Esophagus mucosa (tissue), 1 donor: ENCODE measurements at regions not wholly inside any gene's neighbourhood (a gene's known extent, or its start where the extent isn't known, plus 50 kb on each side); places are given as distances from the start of the nearest gene placed in this dataset.

Experiments
- ATAC-seq: fragments of 200-7000 bp; cut with Tn5 transposase; one replicate; pipeline ENCODE4 v1.9.1; 2020
- donor health status: DM: yes; HTN: yes; CAD: no.

- ATAC-seq: no peak
Observed at GRCh38 chr2:71772510-71773172, 319.3 kb downstream of the DYSF start.

- no peak for ATAC-seq
Observed at GRCh38 chr2:71767663-71768062, 314.3 kb downstream of the DYSF start.

- no peak for ATAC-seq
Observed at GRCh38 chr2:71759060-71759459, 305.7 kb downstream of the DYSF start.

GRCh38 chr2:71757351-71757750 is 304.0 kb downstream of the DYSF start:
- peak; percentile 31 for ATAC-seq

GRCh38 chr2:71756280-71756906 is 303.0 kb downstream of the DYSF start:
- no peak for ATAC-seq

- no peak for ATAC-seq
Observed at GRCh38 chr2:71751590-71751989, 298.2 kb downstream of the DYSF start.

GRCh38 chr2:71749671-71750101 is 296.3 kb downstream of the DYSF start:
- ATAC-seq: peak; percentile 72

GRCh38 chr2:71748227-71748626 is 294.9 kb downstream of the DYSF start:
- no peak for ATAC-seq

GRCh38 chr2:71747559-71747958 is 294.2 kb downstream of the DYSF start:
- ATAC-seq: peak; percentile 74

- peak; percentile 61 for ATAC-seq
Observed at GRCh38 chr2:71746946-71747501, 293.7 kb downstream of the DYSF start.

GRCh38 chr2:71744781-71745180 is 291.4 kb downstream of the DYSF start:
- no peak for ATAC-seq

- ATAC-seq: peak; percentile 46
Observed at GRCh38 chr2:71743995-71744675, 290.8 kb downstream of the DYSF start.

- ATAC-seq: peak; percentile 75
Observed at GRCh38 chr2:71742953-71743601, 289.7 kb downstream of the DYSF start.

- ATAC-seq: no peak
Observed at GRCh38 chr2:71736986-71737385, 283.6 kb downstream of the DYSF start.

- no peak for ATAC-seq
Observed at GRCh38 chr2:71736091-71736861, 282.9 kb downstream of the DYSF start.
